Activated naive CD8-positive, alpha-beta T cell (primary cell): ENCODE measurements at regions not wholly inside any gene's neighbourhood (a gene's known extent, or its start where the extent isn't known, plus 50 kb on each side); places are given as distances from the start of the nearest gene placed in this dataset.
"Not testable (repeated sequence)": the region's sequence is repeated elsewhere in the genome, so short reads cannot be mapped to it uniquely, and the experiment has no call there.

Experiments used
- H3K27ac Mint-ChIP-seq: one replicate; pipeline ENCODE4 v1.8.0; 2021; ENCODE audit warnings: mixed read lengths
- H3K27me3 Mint-ChIP-seq: one replicate; pipeline ENCODE4 v1.8.0; 2021; ENCODE audit warnings: mixed read lengths
- H3K36me3 Mint-ChIP-seq: one replicate; pipeline ENCODE4 v1.8.0; 2021; ENCODE audit warnings: mixed read lengths
- H3K4me1 Mint-ChIP-seq: one replicate; pipeline ENCODE4 v1.8.0; 2021; ENCODE audit warnings: low read depth, mixed read lengths
- H3K4me3 Mint-ChIP-seq: one replicate; pipeline ENCODE4 v1.8.0; 2021; ENCODE audit warnings: mild to moderate bottlenecking, mixed read lengths
- H3K9me3 Mint-ChIP-seq: one replicate; pipeline ENCODE4 v1.8.0; 2021; ENCODE audit warnings: low read depth, mixed read lengths

GRCh38 chr6:6875818-6876470 is 231.8 kb upstream of the RREB1 start:
- Mint-ChIP-seq H3K36me3 (no peaks in the 10 kb centered on the region), H3K4me3 (no peak overlapping the region), H3K9me3 (no peaks in the 10 kb centered on the region), H3K27me3 (no peaks in the 10 kb centered on the region), H3K4me1 (no peaks in the 10 kb centered on the region), H3K27ac (no peak overlapping the region)

GRCh38 chr6:6877792-6878191 is 230.0 kb upstream of the RREB1 start:
- not testable (repeated sequence) for H3K4me1 Mint-ChIP-seq, H3K36me3 Mint-ChIP-seq, H3K9me3 Mint-ChIP-seq, H3K4me3 Mint-ChIP-seq, H3K27ac Mint-ChIP-seq, H3K27me3 Mint-ChIP-seq

GRCh38 chr6:6878887-6879585 is 228.7 kb upstream of the RREB1 start:
- Mint-ChIP-seq H3K4me3 (no peak overlapping the region), H3K36me3 (no peaks in the 10 kb centered on the region), H3K27me3 (no peaks in the 10 kb centered on the region), H3K27ac (no peak overlapping the region), H3K9me3 (no peaks in the 10 kb centered on the region), H3K4me1 (no peaks in the 10 kb centered on the region)

GRCh38 chr6:6879586-6879974 is 228.2 kb upstream of the RREB1 start:
- not testable (repeated sequence) for H3K4me1 Mint-ChIP-seq, H3K27ac Mint-ChIP-seq

GRCh38 chr6:6880745-6881437 is 226.9 kb upstream of the RREB1 start:
- Mint-ChIP-seq H3K27ac (no peak overlapping the region), H3K4me1 (no peaks in the 10 kb centered on the region), H3K4me3 (no peak overlapping the region), H3K9me3 (no peaks in the 10 kb centered on the region), H3K36me3 (no peaks in the 10 kb centered on the region), H3K27me3 (no peaks in the 10 kb centered on the region)

More at GRCh38 chr6:6879586-6879974, 228.2 kb upstream of the RREB1 start:
- not testable (repeated sequence) for H3K9me3 Mint-ChIP-seq, H3K4me3 Mint-ChIP-seq, H3K27me3 Mint-ChIP-seq, H3K36me3 Mint-ChIP-seq

GRCh38 chr6:6881438-6882225 is 226.1 kb upstream of the RREB1 start:
- no peak overlapping the region for H3K4me3 Mint-ChIP-seq
- H3K9me3 Mint-ChIP-seq: no peaks in the 10 kb centered on the region
- H3K4me1 Mint-ChIP-seq: no peaks in the 10 kb centered on the region
- no peaks in the 10 kb centered on the region for H3K27me3 Mint-ChIP-seq
- no peak overlapping the region for H3K27ac Mint-ChIP-seq
- no peaks in the 10 kb centered on the region for H3K36me3 Mint-ChIP-seq

GRCh38 chr6:6882592-6882991 is 225.2 kb upstream of the RREB1 start:
- Mint-ChIP-seq H3K4me3 (no peak overlapping the region), H3K9me3 (no peaks in the 10 kb centered on the region), H3K27ac (no peak overlapping the region), H3K4me1 (no peaks in the 10 kb centered on the region), H3K36me3 (no peaks in the 10 kb centered on the region), H3K27me3 (no peaks in the 10 kb centered on the region)

GRCh38 chr6:6883011-6883410 is 224.8 kb upstream of the RREB1 start:
- H3K9me3 Mint-ChIP-seq: no peaks in the 10 kb centered on the region
- H3K27ac Mint-ChIP-seq: no peak overlapping the region
- no peak overlapping the region for H3K4me3 Mint-ChIP-seq
- H3K4me1 Mint-ChIP-seq: no peaks in the 10 kb centered on the region
- no peaks in the 10 kb centered on the region for H3K36me3 Mint-ChIP-seq
- no peaks in the 10 kb centered on the region for H3K27me3 Mint-ChIP-seq

- Mint-ChIP-seq H3K36me3 (no peaks in the 10 kb centered on the region), H3K9me3 (no peaks in the 10 kb centered on the region), H3K27me3 (no peaks in the 10 kb centered on the region), H3K4me1 (no peaks in the 10 kb centered on the region), H3K27ac (no peak overlapping the region), H3K4me3 (no peak overlapping the region)
Observed at GRCh38 chr6:6884193-6884627, 223.6 kb upstream of the RREB1 start.

GRCh38 chr6:6884916-6885315 is 222.8 kb upstream of the RREB1 start:
- no peaks in the 10 kb centered on the region for H3K36me3 Mint-ChIP-seq
- no peak overlapping the region for H3K27ac Mint-ChIP-seq
- no peaks in the 10 kb centered on the region for H3K4me1 Mint-ChIP-seq
- no peak overlapping the region for H3K4me3 Mint-ChIP-seq
- no peaks in the 10 kb centered on the region for H3K27me3 Mint-ChIP-seq
- no peaks in the 10 kb centered on the region for H3K9me3 Mint-ChIP-seq

- Mint-ChIP-seq H3K36me3 (no peaks in the 10 kb centered on the region), H3K4me3 (no peak overlapping the region), H3K27ac (no peak overlapping the region), H3K4me1 (no peaks in the 10 kb centered on the region), H3K9me3 (no peaks in the 10 kb centered on the region), H3K27me3 (no peaks in the 10 kb centered on the region)
Observed at GRCh38 chr6:6885521-6886170, 222.1 kb upstream of the RREB1 start.

- no peaks in the 10 kb centered on the region for H3K27me3 Mint-ChIP-seq
- no peaks in the 10 kb centered on the region for H3K9me3 Mint-ChIP-seq
- no peaks in the 10 kb centered on the region for H3K36me3 Mint-ChIP-seq
- H3K4me3 Mint-ChIP-seq: no peak overlapping the region
- H3K4me1 Mint-ChIP-seq: peaks cover under 1% of the 10 kb centered on the region
- H3K27ac Mint-ChIP-seq: no peak overlapping the region
Observed at GRCh38 chr6:6886171-6886885, 221.4 kb upstream of the RREB1 start.

- Mint-ChIP-seq H3K27me3 (no peaks in the 10 kb centered on the region), H3K4me3 (no peak overlapping the region), H3K27ac (no peak overlapping the region), H3K9me3 (no peaks in the 10 kb centered on the region), H3K4me1 (peaks cover 6% of the 10 kb centered on the region), H3K36me3 (no peaks in the 10 kb centered on the region)
Observed at GRCh38 chr6:6886886-6887285, 220.9 kb upstream of the RREB1 start.

- H3K4me3 Mint-ChIP-seq: no peak overlapping the region
- no peaks in the 10 kb centered on the region for H3K36me3 Mint-ChIP-seq
- no peak overlapping the region for H3K27ac Mint-ChIP-seq
- H3K27me3 Mint-ChIP-seq: no peaks in the 10 kb centered on the region
- peaks cover 12% of the 10 kb centered on the region for H3K4me1 Mint-ChIP-seq
- H3K9me3 Mint-ChIP-seq: no peaks in the 10 kb centered on the region
Observed at GRCh38 chr6:6889601-6890000, 218.2 kb upstream of the RREB1 start.
